NCI-H2029 treated with DMSO at 0.1 percent for 48 hours (cell line): ENCODE measurements at regions not wholly inside any gene's neighbourhood (a gene's known extent, or its start where the extent isn't known, plus 50 kb on each side); places are given as distances from the start of the nearest gene placed in this dataset.
A peak's percentile ranks its signal among the peaks of the same experiment; 100 is the strongest.

ENCODE experiments used
- DNase-seq: peaks from one replicate; lab custom pipeline; 2025; lab: John Stamatoyannopoulos, UW

- no peak for DNase-seq
These were observed 80.3 kb downstream of the NXPE2 start for GRCh38 chr11:114758627-114759026.

GRCh38 chr11:114762408-114762807 is 84.1 kb downstream of the NXPE2 start:
- no peak for DNase-seq

GRCh38 chr11:114764563-114764962 is 86.2 kb downstream of the NXPE2 start:
- no peak for DNase-seq

GRCh38 chr11:114771172-114771571 is 92.8 kb downstream of the NXPE2 start:
- DNase-seq: no peak

GRCh38 chr11:114773541-114774338 is 95.4 kb downstream of the NXPE2 start:
- no peak for DNase-seq

GRCh38 chr11:114774599-114775361 is 96.5 kb downstream of the NXPE2 start:
- peak; percentile 60 for DNase-seq

- DNase-seq: peak; percentile 13
These were observed 97.7 kb downstream of the NXPE2 start for GRCh38 chr11:114775875-114776621.

- no peak for DNase-seq
These were observed 98.6 kb downstream of the NXPE2 start for GRCh38 chr11:114776956-114777355.

GRCh38 chr11:114779189-114779588 is 100.9 kb downstream of the NXPE2 start:
- DNase-seq: no peak

- DNase-seq: no peak
These were observed 104.5 kb downstream of the NXPE2 start for GRCh38 chr11:114782650-114783310.

GRCh38 chr11:114783805-114784204 is 105.5 kb downstream of the NXPE2 start:
- no peak for DNase-seq

GRCh38 chr11:114784216-114784615 is 105.9 kb downstream of the NXPE2 start:
- no peak for DNase-seq

- DNase-seq: no peak
These were observed 106.6 kb downstream of the NXPE2 start for GRCh38 chr11:114784891-114785290.

GRCh38 chr11:114785820-114786219 is 107.5 kb downstream of the NXPE2 start:
- DNase-seq: no peak

GRCh38 chr11:114787126-114787525 is 108.8 kb downstream of the NXPE2 start:
- DNase-seq: no peak

- DNase-seq: no peak
These were observed 112.6 kb downstream of the NXPE2 start for GRCh38 chr11:114790910-114791309.

GRCh38 chr11:114794048-114794684 is 115.8 kb downstream of the NXPE2 start:
- DNase-seq: no peak

GRCh38 chr11:114796954-114797721 is 118.8 kb downstream of the NXPE2 start:
- no peak for DNase-seq

- DNase-seq: no peak
These were observed 121.1 kb downstream of the NXPE2 start for GRCh38 chr11:114799476-114799875.

- DNase-seq: no peak
These were observed 123.4 kb downstream of the NXPE2 start for GRCh38 chr11:114801773-114802172.

GRCh38 chr11:114802878-114803277 is 124.6 kb downstream of the NXPE2 start:
- DNase-seq: no peak
